HAP-1 (cell line): ENCODE measurements at regions not wholly inside any gene's neighbourhood (a gene's known extent, or its start where the extent isn't known, plus 50 kb on each side); places are given as distances from the start of the nearest gene placed in this dataset.
"Not testable (repeated sequence)": the region's sequence is repeated elsewhere in the genome, so short reads cannot be mapped to it uniquely, and the experiment has no call there.

ENCODE experiments used
- DNase-seq, 2 experiments: peaks; one replicate each; pipeline ENCODE4 v3.0.0-alpha.2; 2016 to 2020; ENCODE audit warnings: low spot score in 2 of 2
- H3K27me3 ChIP-seq: fragments of 250-450 bp; sonication (Bioruptor Pico); 2 replicates; pipeline ENCODE4 v1.5.1; 2020; ENCODE audit warnings: low read depth, mild to moderate bottlenecking, moderate library complexity
- H3K36me3 ChIP-seq: fragments of 250-450 bp; sonication (Bioruptor Pico); replicated peaks from 2 replicates; pipeline ENCODE4 v1.5.1; 2020; ENCODE audit warnings: mild to moderate bottlenecking
- H3K4me1 ChIP-seq: fragments of 250-450 bp; sonication (Bioruptor Pico); 2 replicates; pipeline ENCODE4 v1.5.1; 2020; ENCODE audit warnings: mild to moderate bottlenecking
- H3K4me3 ChIP-seq: fragments of 250-450 bp; sonication (Bioruptor Pico); 2 replicates; pipeline ENCODE4 v1.5.1; 2020; ENCODE audit warnings: mild to moderate bottlenecking, moderate library complexity
- H3K9me3 ChIP-seq: fragments of 250-450 bp; sonication (Bioruptor Pico); 2 replicates; pipeline ENCODE4 v1.5.1; 2020; ENCODE audit warnings: mild to moderate bottlenecking, moderate library complexity
- in situ Hi-C: fragments of 300-500 bp; cut with MboI; formaldehyde crosslinking; loops from 3 replicates; pipeline ENCODE4 v1.14.3; 2020; ENCODE audit warnings: low sequenced_read_pairs, inconsistent platforms, mixed read lengths

DNA sequence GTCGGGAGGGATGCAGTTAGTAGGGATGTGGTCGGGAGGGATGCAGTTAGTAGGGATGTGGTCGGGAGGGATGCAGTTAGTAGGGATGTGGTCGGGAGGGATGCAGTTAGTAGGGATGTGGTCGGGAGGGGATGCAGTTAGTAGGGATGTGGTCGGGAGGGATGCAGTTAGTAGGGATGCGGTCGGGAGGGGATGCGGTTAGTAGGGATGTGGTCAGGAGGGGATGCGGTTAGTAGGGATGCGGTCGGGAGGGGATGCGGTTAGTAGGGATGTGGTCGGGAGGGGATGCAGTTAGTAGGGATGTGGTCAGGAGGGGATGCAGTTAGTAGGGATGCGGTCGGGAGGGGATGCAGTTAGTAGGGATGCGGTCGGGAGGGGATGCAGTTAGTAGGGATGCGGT, 96.2 kb downstream of the BDH1 start:
- H3K4me1 ChIP-seq, in situ Hi-C loops, DNase-seq, H3K4me3 ChIP-seq, H3K36me3 ChIP-seq, H3K9me3 ChIP-seq: not testable (repeated sequence)
- H3K27me3 ChIP-seq: peaks cover 21% of the 10 kb centered on the region

- DNase-seq: no peak
- H3K9me3 ChIP-seq: no peaks in the 10 kb centered on the region; the same call in 1 of the 2 replicates
- no peaks in the 10 kb centered on the region for H3K36me3 ChIP-seq
- H3K4me3 ChIP-seq: no peak overlapping the region
- in situ Hi-C loops: no loop called here
- peaks cover 21% of the 10 kb centered on the region for H3K27me3 ChIP-seq
- H3K4me1 ChIP-seq: peaks cover 8% of the 10 kb centered on the region
Measured at GRCh38 chr3:197458906-197459470, 96.8 kb downstream of the BDH1 start.

DNA sequence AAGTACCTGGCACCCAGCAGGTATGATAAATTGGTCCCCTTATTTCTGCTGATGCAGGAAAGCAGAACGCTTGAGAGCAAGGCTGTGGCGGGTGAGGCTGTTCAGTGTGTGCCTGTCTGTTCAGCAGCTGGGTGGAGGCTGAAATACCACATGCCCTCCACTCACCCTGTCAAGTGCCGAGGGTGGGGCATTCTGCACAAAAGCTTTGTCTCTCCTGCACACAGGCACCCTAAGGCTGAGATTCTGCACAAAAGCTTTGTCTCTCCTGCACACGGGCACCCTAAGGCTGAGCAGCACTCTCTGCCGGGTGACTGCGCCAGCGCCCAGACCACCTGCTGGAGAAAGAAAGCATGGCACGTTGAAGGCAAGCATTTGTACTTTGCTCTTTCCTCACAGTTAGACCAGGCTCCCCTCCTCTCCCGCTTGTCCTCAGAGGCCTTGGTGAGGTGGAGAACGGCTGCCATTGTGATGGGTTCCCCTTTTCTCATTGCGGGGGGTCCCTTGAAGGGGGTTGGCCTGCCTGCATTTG, 97.5 kb downstream of the BDH1 start:
- Histone ChIP-seq H3K27me3 (peaks cover 21% of the 10 kb centered on the region), H3K9me3 (no peaks in the 10 kb centered on the region; the same call in 1 of the 2 replicates), H3K4me1 (peaks cover 8% of the 10 kb centered on the region), H3K4me3 (no peak overlapping the region), H3K36me3 (no peaks in the 10 kb centered on the region)
- DNase-seq: peak; percentile 40 to 63
- in situ Hi-C loops: no loop called here

DNA sequence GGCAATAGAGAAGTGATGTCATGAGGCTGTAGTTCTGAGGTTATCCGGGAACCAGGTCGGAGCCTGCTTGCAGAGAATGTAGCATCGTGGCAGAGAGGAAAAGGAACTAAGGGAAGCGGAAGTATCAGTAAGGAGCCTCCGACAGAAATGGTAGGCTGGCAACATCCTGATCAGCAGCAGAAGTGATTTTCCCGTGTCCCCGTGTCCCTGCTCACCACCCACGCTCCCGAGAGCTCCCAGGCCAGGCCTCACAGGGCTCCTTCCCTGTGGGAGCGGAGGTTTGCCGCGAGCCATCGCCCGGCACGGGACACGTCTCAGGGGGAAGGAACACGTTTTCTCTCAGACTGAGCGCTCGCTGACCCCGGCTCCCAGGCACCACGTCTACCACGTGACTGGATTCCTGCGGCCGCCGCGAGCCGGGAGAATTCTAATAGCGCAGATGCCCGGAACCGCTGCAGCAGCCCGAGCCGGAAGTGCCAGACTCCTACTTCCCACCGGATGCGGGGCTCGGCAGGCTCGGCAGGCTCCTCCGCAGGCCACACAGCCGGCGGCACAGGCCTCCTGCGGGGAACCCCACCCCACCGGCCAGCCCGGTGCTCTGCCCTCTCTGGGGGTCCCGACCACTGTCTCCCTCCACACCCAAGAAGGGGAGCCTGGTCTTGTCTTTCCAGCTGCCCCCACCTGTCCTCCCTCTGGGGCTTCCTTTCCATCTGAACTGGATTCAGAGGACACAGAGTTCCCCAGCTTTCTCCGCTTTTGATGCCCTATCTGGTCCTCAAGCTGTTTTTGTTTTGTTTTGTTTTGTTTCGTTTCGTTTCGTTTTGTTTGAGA, 99.3 kb downstream of the BDH1 start:
- no peaks in the 10 kb centered on the region for H3K36me3 ChIP-seq
- peak overlapping the region; percentile 23 for H3K4me3 ChIP-seq
- no peaks in the 10 kb centered on the region; the same call in 1 of the 2 replicates for H3K9me3 ChIP-seq
- H3K27me3 ChIP-seq: peaks cover 17% of the 10 kb centered on the region
- peaks cover 8% of the 10 kb centered on the region for H3K4me1 ChIP-seq
- in situ Hi-C loops: no loop called here
- peak; percentile 71 to 85 for DNase-seq

DNA sequence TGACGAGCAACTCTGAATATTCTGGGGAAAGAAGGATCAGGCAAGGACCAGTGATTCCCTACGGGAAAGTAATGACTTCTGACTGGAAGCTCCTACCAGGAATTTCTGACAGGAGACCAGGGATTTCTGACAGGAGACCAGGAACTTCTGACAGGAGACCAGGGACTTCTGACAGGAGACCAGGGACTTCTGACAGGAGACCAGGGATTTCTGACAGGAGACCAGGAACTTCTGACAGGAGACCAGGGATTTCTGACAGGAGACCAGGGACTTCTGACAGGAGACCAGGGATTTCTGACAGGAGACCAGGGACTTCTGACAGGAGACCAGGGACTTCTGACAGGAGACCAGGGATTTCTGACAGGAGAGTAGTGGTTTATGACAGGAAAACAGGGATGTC, 100.9 kb downstream of the BDH1 start:
- DNase-seq, H3K4me3 ChIP-seq, H3K27me3 ChIP-seq, H3K9me3 ChIP-seq, H3K36me3 ChIP-seq, H3K4me1 ChIP-seq, in situ Hi-C loops: not testable (repeated sequence)

DNA sequence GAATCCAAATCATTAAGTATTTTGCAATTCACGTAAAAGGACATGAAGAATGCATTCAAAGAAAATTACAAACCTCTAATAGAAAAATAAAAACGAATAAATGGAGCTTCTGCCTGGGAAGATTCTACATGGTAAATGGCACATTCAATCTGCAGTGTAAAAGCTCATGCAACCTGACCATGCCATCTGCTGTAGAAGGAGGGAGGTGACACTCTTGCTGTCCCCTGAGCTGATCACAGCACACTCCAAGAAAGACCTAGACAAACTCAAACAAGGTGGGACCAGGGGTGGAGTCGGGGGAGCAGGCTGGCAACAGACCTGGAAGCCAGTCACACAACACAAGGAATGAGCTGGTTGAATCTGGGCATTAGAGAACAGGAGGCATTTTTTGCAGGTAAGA, 101.8 kb downstream of the BDH1 start:
- Histone ChIP-seq H3K27me3 (peaks cover 7% of the 10 kb centered on the region; the same call in 1 of the 2 replicates), H3K4me3 (no peak overlapping the region), H3K36me3 (no peaks in the 10 kb centered on the region), H3K4me1 (peaks cover 8% of the 10 kb centered on the region), H3K9me3 (no peaks in the 10 kb centered on the region; the same call in 1 of the 2 replicates)
- in situ Hi-C loops: no loop called here
- DNase-seq: no peak

DNA sequence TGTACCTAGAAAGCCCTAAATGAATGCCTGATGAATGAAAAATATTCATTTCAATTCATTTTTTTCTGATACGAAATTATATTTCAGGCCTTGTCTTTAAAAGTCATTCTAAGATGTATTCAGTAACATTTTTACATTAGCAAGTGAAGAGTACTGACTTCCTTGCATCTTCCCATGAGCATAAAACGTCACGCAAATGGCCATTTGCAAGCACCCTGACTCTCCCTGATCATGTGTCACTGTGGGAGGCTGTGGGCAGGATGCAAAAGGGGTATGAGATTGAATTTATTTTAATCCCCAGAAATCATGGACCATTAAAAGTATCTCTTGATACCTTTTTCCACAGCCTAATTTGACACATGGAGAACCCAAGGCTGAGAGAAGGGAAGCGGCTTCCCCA, 105.0 kb downstream of the BDH1 start:
- in situ Hi-C loops: no loop called here
- no peaks in the 10 kb centered on the region for H3K36me3 ChIP-seq

DNA sequence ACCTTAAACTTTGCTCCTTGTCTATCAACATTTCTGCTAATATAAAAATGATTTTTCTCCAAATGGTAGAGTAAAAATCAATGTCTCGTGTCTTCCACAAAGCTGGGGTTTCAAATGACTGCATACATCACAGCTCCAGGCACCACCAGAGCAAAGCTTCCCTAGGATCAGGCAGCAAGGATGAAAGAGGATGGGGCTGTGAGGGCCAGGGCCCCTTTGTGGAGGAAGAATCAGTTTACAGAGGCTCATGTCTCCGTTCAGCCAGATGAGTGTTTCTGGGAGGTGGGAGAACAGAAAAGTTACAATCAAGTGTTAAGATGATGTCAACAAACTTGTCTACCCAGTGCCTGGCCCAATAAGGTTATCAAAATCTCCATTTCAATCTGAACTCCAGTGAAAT, 105.5 kb downstream of the BDH1 start:
- Histone ChIP-seq H3K9me3 (no peaks in the 10 kb centered on the region), H3K4me1 (no peaks in the 10 kb centered on the region), H3K4me3 (no peak overlapping the region), H3K27me3 (no peaks in the 10 kb centered on the region), H3K36me3 (no peaks in the 10 kb centered on the region)
- no peak for DNase-seq
- in situ Hi-C loops: no loop called here

More for the DNA sequence above, 105.0 kb downstream of the BDH1 start:
- Histone ChIP-seq H3K4me1 (no peaks in the 10 kb centered on the region), H3K9me3 (no peaks in the 10 kb centered on the region), H3K27me3 (no peaks in the 10 kb centered on the region), H3K4me3 (no peak overlapping the region)
- no peak for DNase-seq

DNA sequence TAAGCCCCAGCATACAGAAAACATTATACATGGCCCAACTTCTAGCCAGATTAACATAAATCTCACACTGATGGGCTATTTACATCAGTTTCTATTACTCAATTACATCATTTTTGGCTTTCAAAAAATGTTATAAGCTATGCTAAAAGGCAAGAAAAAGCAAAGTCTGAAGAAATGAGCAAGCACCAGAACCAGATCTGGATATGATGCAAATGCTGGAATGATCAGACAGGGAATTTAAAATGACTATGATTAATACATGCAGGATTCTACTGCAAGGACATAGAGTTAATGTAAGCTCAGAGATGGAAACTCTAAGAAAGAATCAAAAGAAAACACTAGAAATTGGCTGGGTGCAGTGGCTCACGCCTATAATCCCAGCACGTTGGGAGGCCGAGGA, 106.6 kb downstream of the BDH1 start:
- H3K4me3 ChIP-seq, in situ Hi-C loops, H3K9me3 ChIP-seq, H3K36me3 ChIP-seq, H3K4me1 ChIP-seq, DNase-seq, H3K27me3 ChIP-seq: not testable (repeated sequence)

- H3K4me3 ChIP-seq, in situ Hi-C loops: not testable (repeated sequence)
Measured at GRCh38 chr3:197447781-197448180, 108.0 kb downstream of the BDH1 start.

GRCh38 chr3:197447057-197447456, 108.7 kb downstream of the BDH1 start:
- Histone ChIP-seq H3K27me3 (no peaks in the 10 kb centered on the region), H3K9me3 (no peaks in the 10 kb centered on the region)
- in situ Hi-C loops: no loop called here

More at GRCh38 chr3:197447781-197448180, 108.0 kb downstream of the BDH1 start:
- not testable (repeated sequence) for H3K4me1 ChIP-seq, H3K9me3 ChIP-seq, H3K36me3 ChIP-seq, H3K27me3 ChIP-seq, DNase-seq

GRCh38 chr3:197446700-197447056, 109.1 kb downstream of the BDH1 start:
- in situ Hi-C loops: no loop called here
- no peaks in the 10 kb centered on the region for H3K9me3 ChIP-seq
- H3K4me1 ChIP-seq: no peaks in the 10 kb centered on the region
- H3K36me3 ChIP-seq: no peaks in the 10 kb centered on the region
- no peaks in the 10 kb centered on the region for H3K27me3 ChIP-seq
- H3K4me3 ChIP-seq: no peak overlapping the region
- no peak for DNase-seq

More at GRCh38 chr3:197447057-197447456, 108.7 kb downstream of the BDH1 start:
- DNase-seq: no peak
- no peak overlapping the region for H3K4me3 ChIP-seq
- no peaks in the 10 kb centered on the region for H3K4me1 ChIP-seq
- H3K36me3 ChIP-seq: no peaks in the 10 kb centered on the region

- Histone ChIP-seq H3K27me3 (no peaks in the 10 kb centered on the region), H3K4me3 (no peak overlapping the region), H3K4me1 (no peaks in the 10 kb centered on the region), H3K9me3 (no peaks in the 10 kb centered on the region), H3K36me3 (no peaks in the 10 kb centered on the region)
- in situ Hi-C loops: no loop called here
- no peak for DNase-seq
Measured at GRCh38 chr3:197445896-197446699, 109.7 kb downstream of the BDH1 start.
